Left lung (tissue), 4 donors: ENCODE measurements at regions not wholly inside any gene's neighbourhood (a gene's known extent, or its start where the extent isn't known, plus 50 kb on each side); places are given as distances from the start of the nearest gene placed in this dataset.

Experiments
- ATAC-seq: fragments of 200-7000 bp; cut with Tn5 transposase; one replicate; pipeline ENCODE4 v1.9.1; 2020; ENCODE audit warnings: moderate library complexity
- DNase-seq, 4 donors: peaks; one replicate each; pipeline ENCODE4 v3.0.0-alpha.2; 2013 to 2020
- H3K27ac ChIP-seq, 2 donors: fragments of 200-600 bp; sonication (generic) in 1 of 2; one replicate each; pipeline versions ENCODE4 v1.5.0 to v1.8.0; 2020 to 2021
- H3K27me3 ChIP-seq, 2 donors: fragments of 200-600 bp; sonication (generic) in 1 of 2; one replicate each; pipeline versions ENCODE4 v1.5.0 to v1.8.0; 2020 to 2021
- H3K36me3 ChIP-seq, 2 donors: fragments of 200-600 bp; sonication (generic) in 1 of 2; one replicate each; pipeline versions ENCODE4 v1.5.0 to v1.8.0; 2020 to 2021
- H3K4me1 ChIP-seq, 2 donors: fragments of 200-600 bp; one replicate each; pipeline ENCODE4 v1.8.0; 2021
- H3K4me3 ChIP-seq, 2 donors: fragments of 200-600 bp; sonication (generic) in 1 of 2; one replicate each; pipeline versions ENCODE4 v1.5.0 to v1.8.0; 2020 to 2021; ENCODE audit warnings: mild to moderate bottlenecking in 1 of 2
- H3K9me3 ChIP-seq, 2 donors: fragments of 200-600 bp; sonication (generic) in 1 of 2; one replicate each; pipeline versions ENCODE4 v1.5.0 to v1.8.0; 2020 to 2021
- CTCF ChIP-seq, 2 donors: fragments of 200-600 bp; sonication (generic) in 1 of 2; IDR thresholded peaks; one replicate each; pipeline versions ENCODE4 v1.5.0 to v1.8.0; 2021; ENCODE audit warnings: antibody characterized with exemption in 2 of 2
- intact Hi-C, 2 donors: fragments of 100-400 bp; cut with DNase I; formaldehyde crosslinking; loops; one replicate each; pipeline versions ENCODE4 v1.11.2 to v1.14.2; 2022
- donor health status: DM: no; HTN: yes; CAD: no.
- donor health status: DM: no; HTN: no; CAD: no.

GRCh38 chr6:113142671-113143174 lies 714.4 kb upstream of the MARCKS start:
- TF ChIP-seq CTCF (IDR thresholded peaks at IDR 0.05) = no peak
- intact Hi-C loops = no loop called here
- DNase-seq = no peak
- Histone ChIP-seq H3K9me3 (no peaks in the 10 kb centered on the region), H3K4me3 (no peak overlapping the region), H3K36me3 (no peaks in the 10 kb centered on the region), H3K27ac (no peak overlapping the region), H3K27me3 (no peaks in the 10 kb centered on the region), H3K4me1 (no peaks in the 10 kb centered on the region)
- no peak for ATAC-seq

DNA sequence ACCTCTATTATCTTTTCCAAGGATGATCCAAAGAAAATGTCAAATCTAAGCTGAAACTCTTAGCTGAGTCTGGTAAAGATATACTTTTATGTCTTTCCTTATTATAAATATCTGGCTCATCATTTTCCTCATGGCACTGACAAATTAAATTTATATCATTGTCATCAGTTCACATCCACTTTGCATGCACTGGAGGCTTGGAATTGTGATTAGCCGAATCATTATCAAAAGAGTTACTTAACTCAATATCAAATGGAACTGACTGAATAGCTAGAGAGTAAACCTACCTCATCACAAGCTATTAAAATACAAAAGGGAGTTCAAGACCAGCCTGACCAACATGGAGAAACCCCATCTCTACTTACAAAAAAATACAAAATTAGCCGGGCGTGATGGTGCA lies 713.9 kb upstream of the MARCKS start:
- intact Hi-C loops = no loop called here
- Histone ChIP-seq H3K9me3 (no peaks in the 10 kb centered on the region), H3K4me3 (no peak overlapping the region), H3K27ac (no peak overlapping the region), H3K4me1 (no peaks in the 10 kb centered on the region), H3K27me3 (no peaks in the 10 kb centered on the region), H3K36me3 (no peaks in the 10 kb centered on the region)
- ATAC-seq (no peak), DNase-seq (no peak)
- TF ChIP-seq CTCF (IDR thresholded peaks at IDR 0.05) = no peak

DNA sequence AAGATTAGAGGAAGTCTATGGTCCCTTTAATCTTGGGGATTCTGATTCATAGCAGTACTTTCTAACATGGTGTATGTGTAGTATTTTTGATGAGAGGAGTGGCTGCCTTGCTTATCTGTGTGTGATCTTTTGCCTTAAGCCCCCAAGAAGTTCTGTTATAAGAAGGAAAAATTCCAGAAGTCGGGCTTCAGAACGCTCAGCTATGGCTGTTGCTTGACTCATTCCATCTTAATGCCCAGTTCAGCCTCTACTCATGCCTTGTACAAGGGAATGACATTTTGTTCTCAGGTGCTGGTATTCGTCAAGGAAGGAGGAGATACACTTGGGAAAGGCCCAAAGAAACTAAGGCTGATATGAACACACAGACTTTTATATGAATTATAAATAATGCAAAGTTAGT lies 713.0 kb upstream of the MARCKS start:
- Histone ChIP-seq H3K4me1 (no peaks in the 10 kb centered on the region), H3K36me3 (no peaks in the 10 kb centered on the region), H3K27ac (no peak overlapping the region), H3K4me3 (no peak overlapping the region), H3K27me3 (no peaks in the 10 kb centered on the region), H3K9me3 (no peaks in the 10 kb centered on the region)
- DNase-seq (no peak), ATAC-seq (no peak)
- intact Hi-C loops = no loop called here
- no peak for TF ChIP-seq CTCF (IDR thresholded peaks at IDR 0.05)

DNA sequence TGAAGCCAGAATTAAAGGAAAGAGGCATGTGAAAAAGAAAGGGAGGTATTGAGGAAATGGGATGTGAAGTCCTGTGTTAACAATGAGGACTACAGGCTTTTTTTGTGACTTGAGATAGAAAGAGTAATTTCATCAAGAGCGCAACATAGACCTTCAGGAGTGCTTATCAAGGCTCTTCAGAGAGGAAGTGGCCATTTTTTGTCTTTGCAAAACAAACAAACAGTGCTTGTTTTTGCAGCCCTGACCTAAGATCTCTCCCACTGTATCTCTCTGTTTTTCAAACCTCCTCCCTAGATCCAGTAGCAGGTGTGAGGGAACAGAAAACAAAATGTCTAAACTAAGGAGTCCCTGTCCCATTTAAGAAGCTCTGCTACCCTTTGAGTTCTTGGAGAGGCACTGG lies 710.3 kb upstream of the MARCKS start:
- no peak for DNase-seq
- Histone ChIP-seq H3K27me3 (no peaks in the 10 kb centered on the region), H3K27ac (no peak overlapping the region), H3K9me3 (no peaks in the 10 kb centered on the region), H3K36me3 (no peaks in the 10 kb centered on the region), H3K4me1 (no peaks in the 10 kb centered on the region), H3K4me3 (no peak overlapping the region)
- intact Hi-C loops = no loop called here
- no peak for TF ChIP-seq CTCF (IDR thresholded peaks at IDR 0.05)
- ATAC-seq = no peak

DNA sequence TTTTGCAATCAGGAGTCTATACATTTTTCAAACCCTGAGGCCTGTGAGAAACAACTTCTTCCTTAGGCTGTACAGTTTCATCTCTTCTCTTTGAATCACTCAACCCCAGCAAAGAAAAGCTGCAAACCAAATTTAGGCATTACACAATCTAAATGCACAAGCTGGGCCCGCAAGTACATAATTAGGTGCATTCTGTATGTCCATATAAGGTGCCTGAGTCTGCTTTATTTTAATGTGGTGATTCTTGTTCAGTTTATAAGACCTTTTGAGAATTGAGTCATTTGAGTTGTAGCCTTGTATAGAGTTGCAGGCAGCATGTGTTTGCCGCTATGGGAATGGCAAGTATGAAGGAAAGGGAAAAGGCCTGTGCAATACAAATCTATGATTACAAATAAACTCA lies 709.6 kb upstream of the MARCKS start:
- DNase-seq = peak in 2 of 4 donors; percentile 13 to 40
- ATAC-seq = no peak
- TF ChIP-seq CTCF (IDR thresholded peaks at IDR 0.05) = no peak
- Histone ChIP-seq H3K27ac (no peak overlapping the region), H3K4me3 (no peak overlapping the region), H3K4me1 (no peaks in the 10 kb centered on the region), H3K36me3 (no peaks in the 10 kb centered on the region), H3K9me3 (no peaks in the 10 kb centered on the region), H3K27me3 (no peaks in the 10 kb centered on the region)
- intact Hi-C loops = no loop called here
